ENCODE measurements at regions not wholly inside any gene's neighbourhood (a gene's known extent, or its start where the extent isn't known, plus 50 kb on each side); places are given as distances from the start of the nearest gene placed in this dataset.
A peak's percentile ranks its signal among the peaks of the same experiment; 100 is the strongest.

- Histone ChIP-seq H3K9me3 (ENCODE audit: control insufficient read depth in 2 of 3, insufficient read depth in 1 of 3, low read length in 3 of 3) (peaks cover 0 to under 1% (median 0%) of the 10 kb centered on the region in 3 donors), H3K36me3 (ENCODE audit: control insufficient read depth in 2 of 3, insufficient read depth in 3 of 3, low read length in 3 of 3) (no peaks in the 10 kb centered on the region), H3K4me1 (ENCODE audit: control insufficient read depth in 2 of 3, insufficient read depth in 2 of 3, low read depth in 1 of 3, low read length in 3 of 3) (no peaks in the 10 kb centered on the region), H3K4me3 (ENCODE audit: low read length in 3 of 3) (no peak overlapping the region), H3K9ac (ENCODE audit: low read length in 3 of 3) (no peak overlapping the region), H3K27me3 (ENCODE audit: control insufficient read depth, insufficient read depth, low read length) (no peaks in the 10 kb centered on the region), H3K27ac (ENCODE audit: low read depth in 2 of 2, low read length in 2 of 2) (no peak overlapping the region)
- intact Hi-C loops (cut with DNase I): no loop called here
- FAIRE-seq (no peak), DNase-seq (no peak)
- no peak for TF ChIP-seq CTCF (IDR thresholded peaks at IDR 0.05; ENCODE audit: borderline replicate concordance, extremely low read depth, insufficient read depth)
These were observed 261.4 kb downstream of the DIO2 start for GRCh38 chr14:79949906-79950305.

DNA sequence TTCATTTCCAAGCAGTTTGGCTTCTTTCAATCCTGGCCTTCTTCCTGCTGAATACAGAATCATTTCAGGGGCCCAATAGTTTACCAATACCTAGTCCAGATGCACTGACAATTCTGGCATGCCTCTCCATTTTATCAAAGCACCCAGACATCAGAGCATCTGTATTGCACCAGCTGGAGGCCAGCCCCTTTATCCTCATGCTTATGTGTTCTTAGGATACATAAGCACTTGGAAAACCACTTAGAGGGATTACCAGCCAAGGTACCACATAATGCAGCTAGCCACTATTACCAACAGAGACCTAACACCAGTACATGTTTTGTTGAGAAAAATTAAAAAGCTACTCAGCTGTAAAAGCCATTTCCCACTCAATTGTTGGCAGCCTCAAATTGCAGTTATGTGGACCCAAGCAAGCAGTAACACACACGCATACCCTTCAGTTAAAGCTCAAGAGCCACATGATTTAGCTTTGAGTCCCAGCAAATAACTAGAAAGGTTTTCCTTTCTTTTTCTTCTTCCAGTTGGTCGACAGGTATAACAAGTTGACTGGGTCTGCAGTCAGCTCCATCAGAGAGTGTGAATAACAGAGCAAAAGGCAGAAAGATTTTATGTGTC lies 263.8 kb downstream of the DIO2 start:
- H3K4me1 ChIP-seq (ENCODE audit: control insufficient read depth in 2 of 3, insufficient read depth in 2 of 3, low read depth in 1 of 3, low read length in 3 of 3): no peaks in the 10 kb centered on the region
- FAIRE-seq (no peak), DNase-seq (peak in 2 of 5 donors; percentile 3 to 5)
- H3K9me3 ChIP-seq (ENCODE audit: control insufficient read depth in 2 of 3, insufficient read depth in 1 of 3, low read length in 3 of 3): no peaks in the 10 kb centered on the region
- H3K27ac ChIP-seq (ENCODE audit: low read depth in 2 of 2, low read length in 2 of 2): no peak overlapping the region
- no peak overlapping the region for H3K4me3 ChIP-seq (ENCODE audit: low read length in 3 of 3)
- TF ChIP-seq CTCF (IDR thresholded peaks at IDR 0.05; ENCODE audit: borderline replicate concordance, extremely low read depth, insufficient read depth): no peak
- H3K9ac ChIP-seq (ENCODE audit: low read length in 3 of 3): no peak overlapping the region
- no peaks in the 10 kb centered on the region for H3K36me3 ChIP-seq (ENCODE audit: control insufficient read depth in 2 of 3, insufficient read depth in 3 of 3, low read length in 3 of 3)
- H3K27me3 ChIP-seq (ENCODE audit: control insufficient read depth, insufficient read depth, low read length): no peaks in the 10 kb centered on the region
- intact Hi-C loops (cut with DNase I): no loop called here

DNA sequence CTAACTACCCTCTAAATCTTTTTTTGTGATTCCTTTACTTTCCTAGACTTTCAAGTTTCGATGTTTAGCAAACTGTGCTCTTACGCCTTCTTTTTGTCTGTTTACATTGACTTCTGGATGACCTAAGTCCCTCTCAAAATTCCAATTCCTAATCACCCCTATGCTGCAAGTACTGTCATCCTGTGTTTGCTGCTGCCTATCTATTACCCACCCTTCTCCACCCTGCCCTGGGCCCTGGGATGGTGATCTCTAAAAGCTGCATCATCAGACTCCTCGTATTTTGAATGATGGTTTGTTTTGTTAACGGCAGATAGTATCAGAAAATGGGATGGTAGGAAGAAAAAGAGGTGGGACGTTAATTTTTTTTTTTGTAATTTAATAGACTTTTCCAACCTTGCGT lies 272.1 kb downstream of the DIO2 start:
- intact Hi-C loops (cut with DNase I): no loop called here
- Histone ChIP-seq H3K27ac (ENCODE audit: low read depth in 2 of 2, low read length in 2 of 2) (no peak overlapping the region), H3K4me3 (ENCODE audit: low read length in 3 of 3) (no peak overlapping the region), H3K4me1 (ENCODE audit: control insufficient read depth in 2 of 3, insufficient read depth in 2 of 3, low read depth in 1 of 3, low read length in 3 of 3) (no peaks in the 10 kb centered on the region), H3K36me3 (ENCODE audit: control insufficient read depth in 2 of 3, insufficient read depth in 3 of 3, low read length in 3 of 3) (no peaks in the 10 kb centered on the region), H3K9me3 (ENCODE audit: control insufficient read depth in 2 of 3, insufficient read depth in 1 of 3, low read length in 3 of 3) (no peaks in the 10 kb centered on the region), H3K9ac (ENCODE audit: low read length in 3 of 3) (no peak overlapping the region), H3K27me3 (ENCODE audit: control insufficient read depth, insufficient read depth, low read length) (no peaks in the 10 kb centered on the region)
- peak in 1 of 5 donors; percentile 9 for DNase-seq
- FAIRE-seq: no peak
- no peak for TF ChIP-seq CTCF (IDR thresholded peaks at IDR 0.05; ENCODE audit: borderline replicate concordance, extremely low read depth, insufficient read depth)

DNA sequence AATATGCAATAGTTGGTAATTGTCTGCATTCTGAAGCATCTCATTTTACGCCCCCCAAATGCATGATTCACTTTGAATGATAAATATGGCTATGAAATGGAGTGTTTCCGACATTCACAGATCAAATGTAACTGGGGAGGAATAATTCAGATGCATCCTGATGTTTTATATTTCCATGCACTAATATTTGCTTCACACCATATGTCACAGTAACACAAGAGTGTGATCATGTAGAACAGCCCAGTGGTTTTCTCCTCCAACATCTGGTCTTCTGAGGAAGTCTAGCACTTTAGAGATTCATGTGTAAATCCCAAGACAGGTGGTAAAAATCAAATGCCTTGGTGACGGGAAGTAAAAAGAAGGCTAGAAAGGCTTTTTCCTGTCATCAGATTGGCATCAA lies 273.1 kb downstream of the DIO2 start:
- no peaks in the 10 kb centered on the region for H3K27me3 ChIP-seq (ENCODE audit: control insufficient read depth, insufficient read depth, low read length)
- H3K4me1 ChIP-seq (ENCODE audit: control insufficient read depth in 2 of 3, insufficient read depth in 2 of 3, low read depth in 1 of 3, low read length in 3 of 3): no peaks in the 10 kb centered on the region
- no peak for TF ChIP-seq CTCF (IDR thresholded peaks at IDR 0.05; ENCODE audit: borderline replicate concordance, extremely low read depth, insufficient read depth)
- no peaks in the 10 kb centered on the region for H3K36me3 ChIP-seq (ENCODE audit: control insufficient read depth in 2 of 3, insufficient read depth in 3 of 3, low read length in 3 of 3)
- FAIRE-seq: no peak
- no peaks in the 10 kb centered on the region for H3K9me3 ChIP-seq (ENCODE audit: control insufficient read depth in 2 of 3, insufficient read depth in 1 of 3, low read length in 3 of 3)
- H3K9ac ChIP-seq (ENCODE audit: low read length in 3 of 3): no peak overlapping the region
- peak in 1 of 5 donors; percentile 6 for DNase-seq
- intact Hi-C loops (cut with DNase I): no loop called here
- H3K4me3 ChIP-seq (ENCODE audit: low read length in 3 of 3): no peak overlapping the region
- no peak overlapping the region for H3K27ac ChIP-seq (ENCODE audit: low read depth in 2 of 2, low read length in 2 of 2)
